ENCODE measurements at regions not wholly inside any gene's neighbourhood (a gene's known extent, or its start where the extent isn't known, plus 50 kb on each side); places are given as distances from the start of the nearest gene placed in this dataset.

DNA sequence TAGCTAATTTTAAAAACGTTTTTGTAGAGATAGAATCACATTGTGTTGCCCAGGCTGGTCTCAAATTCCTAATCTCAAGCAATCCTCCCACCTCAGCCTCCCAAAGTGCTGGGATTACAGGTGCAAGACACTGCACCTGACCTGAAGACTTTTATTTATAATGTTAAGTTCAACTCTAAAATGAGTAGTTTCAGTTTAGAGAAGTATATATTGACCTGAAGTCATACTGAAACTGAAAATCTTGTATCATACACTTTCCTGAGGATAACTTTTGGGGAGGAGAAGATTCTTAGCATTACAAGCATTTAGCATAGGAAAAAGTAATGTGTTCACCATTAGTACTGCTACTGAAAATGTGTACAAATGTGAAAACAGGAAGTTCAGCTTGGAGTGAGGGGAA, 249.3 kb downstream of the CASP12 start:
- no peak overlapping the region for H4K5ac ChIP-seq (ENCODE audit: low read depth, low read length)
- H4K20me1 ChIP-seq (ENCODE audit: insufficient read depth, low read length) = no peaks in the 10 kb centered on the region
- no peak overlapping the region for H4K8ac ChIP-seq (ENCODE audit: low read depth in 2 of 2, low read length in 2 of 2)
- BruUV-seq (replicated peaks) = no TSS peak
- no peaks in the 10 kb centered on the region for H3K36me3 ChIP-seq (ENCODE audit: control insufficient read depth, insufficient read depth, low read length)
- TF ChIP-seq MAZ (IDR thresholded peaks at IDR 0.05; ENCODE audit: borderline replicate concordance, low read depth, low read length) (no peak), MXI1 (IDR thresholded peaks at IDR 0.05; ENCODE audit: borderline replicate concordance, low read depth, low read length) (no peak), RAD21 (IDR thresholded peaks at IDR 0.05; ENCODE audit: low read length) (no peak), BHLHE40 (IDR thresholded peaks at IDR 0.05; ENCODE audit: low read depth, low read length) (no peak), RCOR1 (IDR thresholded peaks at IDR 0.05; ENCODE audit: insufficient replicate concordance, low read length) (no peak), FOS (IDR thresholded peaks at IDR 0.05; ENCODE audit: low read depth, low read length) (no peak), NFE2L2 (IDR thresholded peaks at IDR 0.05; ENCODE audit: low read depth, low read length) (no peak), POLR2A (IDR thresholded peaks at IDR 0.05; ENCODE audit: low read depth, low read length) (no peak), CEBPB (IDR thresholded peaks at IDR 0.05; ENCODE audit: low read depth, low read length) (no peak)
- TF ChIP-seq, protein P1, sequence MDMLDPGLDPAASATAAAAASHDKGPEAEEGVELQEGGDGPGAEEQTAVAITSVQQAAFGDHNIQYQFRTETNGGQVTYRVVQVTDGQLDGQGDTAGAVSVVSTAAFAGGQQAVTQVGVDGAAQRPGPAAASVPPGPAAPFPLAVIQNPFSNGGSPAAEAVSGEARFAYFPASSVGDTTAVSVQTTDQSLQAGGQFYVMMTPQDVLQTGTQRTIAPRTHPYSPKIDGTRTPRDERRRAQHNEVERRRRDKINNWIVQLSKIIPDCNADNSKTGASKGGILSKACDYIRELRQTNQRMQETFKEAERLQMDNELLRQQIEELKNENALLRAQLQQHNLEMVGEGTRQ (IDR thresholded peaks at IDR 0.05; ENCODE audit: low read depth, low read length) = no peak
- TF ChIP-seq, protein P2, sequence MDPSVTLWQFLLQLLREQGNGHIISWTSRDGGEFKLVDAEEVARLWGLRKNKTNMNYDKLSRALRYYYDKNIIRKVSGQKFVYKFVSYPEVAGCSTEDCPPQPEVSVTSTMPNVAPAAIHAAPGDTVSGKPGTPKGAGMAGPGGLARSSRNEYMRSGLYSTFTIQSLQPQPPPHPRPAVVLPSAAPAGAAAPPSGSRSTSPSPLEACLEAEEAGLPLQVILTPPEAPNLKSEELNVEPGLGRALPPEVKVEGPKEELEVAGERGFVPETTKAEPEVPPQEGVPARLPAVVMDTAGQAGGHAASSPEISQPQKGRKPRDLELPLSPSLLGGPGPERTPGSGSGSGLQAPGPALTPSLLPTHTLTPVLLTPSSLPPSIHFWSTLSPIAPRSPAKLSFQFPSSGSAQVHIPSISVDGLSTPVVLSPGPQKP (IDR thresholded peaks at IDR 0.05; ENCODE audit: borderline replicate concordance, low read depth, low read length) = no peak
- no peak overlapping the region for H3K4ac ChIP-seq (ENCODE audit: low read depth, low read length)
- no peak overlapping the region for H3K27ac ChIP-seq (ENCODE audit: insufficient read depth, low read length)
- no peaks in the 10 kb centered on the region for H3K9me1 ChIP-seq (ENCODE audit: insufficient read depth, low read length)
- no peak overlapping the region for H2AFZ ChIP-seq (replicated peaks; ENCODE audit: low read length, poor library complexity)
- dilution Hi-C loops (cut with HindIII; ENCODE audit: low sequenced_read_pairs, unreplicated experiment) (no loop called here), in situ Hi-C loops (cut with MboI; ENCODE audit: low sequenced_read_pairs) (no loop called here), intact Hi-C loops (cut with micrococcal nuclease) (no loop called here)
- no peak overlapping the region for H4K91ac ChIP-seq (ENCODE audit: insufficient read depth, low read depth, low read length)
- H3K56ac ChIP-seq (ENCODE audit: extremely low read depth, insufficient read depth, low read length) = no peak overlapping the region
- ChIA-PET CTCF (no interaction called here), POLR2A (ENCODE audit: unreplicated experiment) (no interaction called here)
- H2BK15ac ChIP-seq (ENCODE audit: low read depth, low read length) = no peak overlapping the region
- no peak overlapping the region for H3K4me2 ChIP-seq (ENCODE audit: low read depth, low read length)
- ATAC-seq (ENCODE audit: low read depth) = no peak
- H3K23ac ChIP-seq (ENCODE audit: low read depth, low read length) = no peak overlapping the region
- no peak overlapping the region for H2BK120ac ChIP-seq (ENCODE audit: low read depth, low read length)
- no peaks in the 10 kb centered on the region for H3K79me1 ChIP-seq (ENCODE audit: low read depth in 1 of 2, low read length in 2 of 2)
- H3K9ac ChIP-seq (ENCODE audit: low read depth, low read length) = no peak overlapping the region
- no peak overlapping the region for H2BK5ac ChIP-seq (ENCODE audit: low read depth, low read length, poor library complexity, severe bottlenecking)
- no peak for DNase-seq
- H2AK9ac ChIP-seq (replicated peaks; ENCODE audit: low read depth, low read length, poor library complexity) = no peak overlapping the region
- WGBS, 2 experiments (ENCODE audit: extremely low coverage in 2 of 2, insufficient read length in 1 of 2) = no CpG with 5 or more reads among the region's 1 CpG
- H3K4me1 ChIP-seq (ENCODE audit: control insufficient read depth, insufficient read depth, low read length) = no peaks in the 10 kb centered on the region
- H3K18ac ChIP-seq (ENCODE audit: low read depth, low read length) = no peak overlapping the region
- no peaks in the 10 kb centered on the region for H3K9me3 ChIP-seq (ENCODE audit: control insufficient read depth, insufficient read depth, low read length)
- H3K27me3 ChIP-seq (ENCODE audit: control insufficient read depth, insufficient read depth, low read length) = no peaks in the 10 kb centered on the region
- no peak overlapping the region for H3K4me3 ChIP-seq (ENCODE audit: insufficient read depth, low read depth, low read length)
- H3K14ac ChIP-seq (replicated peaks; ENCODE audit: low read depth, low read length) = no peak overlapping the region
- H2AK5ac ChIP-seq (ENCODE audit: low read depth, low read length) = no peak overlapping the region
- no peak overlapping the region for H2BK20ac ChIP-seq (ENCODE audit: low read depth, low read length)

Measured in IMR-90 (cell line).